HEK293 (cell line): ENCODE measurements at regions not wholly inside any gene's neighbourhood (a gene's known extent, or its start where the extent isn't known, plus 50 kb on each side); places are given as distances from the start of the nearest gene placed in this dataset.

Source experiments
- CTCF ChIA-PET: fragments of 350-600 bp; formaldehyde crosslinking; extraction: SDS; loops from one replicate; lab custom pipeline; 2021; ENCODE audit warnings: antibody characterized with exemption; lab: Yijun Ruan, JAX
- POLR2A ChIA-PET: fragments of 300-600 bp; formaldehyde crosslinking; extraction: SDS; loops from one replicate; lab custom pipeline; 2020; ENCODE audit warnings: antibody characterized with exemption, inconsistent platforms; lab: Yijun Ruan, JAX
- H3K27ac ChIP-seq: fragments of 200-500 bp; sonication (Bioruptor generic); 2 replicates; pipeline ENCODE4 v1.5.1; 2014; ENCODE audit warnings: low read depth, low read length, control low read depth, inconsistent platforms; ENCODE audit errors: extremely low read depth
- H3K36me3 ChIP-seq, 2 experiments: fragments of 200-500 bp in 1 of 2; sonication (Bioruptor generic) in 1 of 2; 1 replicate in 1 of 2; 2 replicates in 1 of 2; pipeline ENCODE4 v1.5.1; 2014 to 2017; ENCODE audit warnings: inconsistent platforms in 2 of 2, low read length in 2 of 2; ENCODE audit not compliant: control insufficient read depth in 2 of 2, insufficient read depth in 1 of 2
- H3K4me1 ChIP-seq: fragments of 200-500 bp; sonication (Bioruptor generic); 2 replicates; pipeline ENCODE4 v1.5.1; 2014; ENCODE audit warnings: mild to moderate bottlenecking, low read length, inconsistent platforms; ENCODE audit not compliant: control insufficient read depth, insufficient read depth
- H3K4me3 ChIP-seq: 2 replicates; pipeline ENCODE4 v1.5.1; 2011; ENCODE audit warnings: low read depth, mild to moderate bottlenecking, control low read depth, low read length, moderate library complexity
- H3K9me3 ChIP-seq: fragments of 200-500 bp; sonication (Bioruptor generic); 2 replicates; pipeline ENCODE4 v1.5.1; 2014; ENCODE audit warnings: low read depth, low read length, inconsistent platforms; ENCODE audit not compliant: control insufficient read depth, insufficient read depth
- BCL11B ChIP-seq: fragments of 450-650 bp; formaldehyde crosslinking; IDR thresholded peaks from 2 replicates; pipeline ENCODE4 v1.5.1; 2016; ENCODE audit warnings: low read depth, missing biosample characterization, missing genetic modification characterization
- KLF8 ChIP-seq: fragments of 450-650 bp; formaldehyde crosslinking; IDR thresholded peaks from 2 replicates; pipeline ENCODE4 v1.5.1; 2016; ENCODE audit warnings: missing biosample characterization, missing genetic modification characterization
- SP2 ChIP-seq: fragments of 450-650 bp; formaldehyde crosslinking; IDR thresholded peaks from 2 replicates; pipeline ENCODE4 v1.5.1; 2016; ENCODE audit warnings: missing biosample characterization, missing genetic modification characterization
- TCF7L2 ChIP-seq: IDR thresholded peaks from 2 replicates; pipeline ENCODE4 v1.6.1; 2011; ENCODE audit warnings: low read depth, mild to moderate bottlenecking, inconsistent platforms, low read length, moderate library complexity, borderline replicate concordance
- ZBTB1 ChIP-seq: fragments of 450-650 bp; formaldehyde crosslinking; IDR thresholded peaks from 2 replicates; pipeline ENCODE4 v1.5.1; 2016; ENCODE audit warnings: missing biosample characterization, missing genetic modification characterization
- ZBTB49 ChIP-seq: fragments of 450-650 bp; formaldehyde crosslinking; IDR thresholded peaks from 2 replicates; pipeline ENCODE4 v1.5.1; 2016; ENCODE audit warnings: missing biosample characterization, missing genetic modification characterization, low read depth
- ZBTB7A ChIP-seq: fragments of 450-650 bp; formaldehyde crosslinking; IDR thresholded peaks from 2 replicates; pipeline ENCODE4 v1.5.1; 2016; ENCODE audit warnings: low read depth, missing biosample characterization, missing genetic modification characterization
- ZEB2 ChIP-seq: fragments of 450-650 bp; formaldehyde crosslinking; IDR thresholded peaks from 2 replicates; pipeline ENCODE4 v1.5.1; 2016; ENCODE audit warnings: missing biosample characterization, missing genetic modification characterization
- ZFHX2 ChIP-seq: fragments of 450-650 bp; formaldehyde crosslinking; conservative IDR thresholded peaks from 2 replicates; pipeline ENCODE4 v1.5.1; 2016; ENCODE audit warnings: missing biosample characterization, missing genetic modification characterization
- ZNF114 ChIP-seq: fragments of 450-650 bp; formaldehyde crosslinking; IDR thresholded peaks from 2 replicates; pipeline ENCODE4 v1.5.0; 2017; ENCODE audit warnings: missing biosample characterization, missing genetic modification characterization
- ZNF148 ChIP-seq: fragments of 450-650 bp; formaldehyde crosslinking; IDR thresholded peaks from 2 replicates; pipeline ENCODE4 v1.5.0; 2017; ENCODE audit warnings: missing biosample characterization, missing genetic modification characterization, borderline replicate concordance
- ZNF169 ChIP-seq: fragments of 450-650 bp; formaldehyde crosslinking; IDR thresholded peaks from 2 replicates; pipeline ENCODE4 v1.5.1; 2016; ENCODE audit warnings: missing biosample characterization, missing genetic modification characterization
- ZNF23 ChIP-seq: fragments of 450-650 bp; formaldehyde crosslinking; IDR thresholded peaks from 2 replicates; pipeline ENCODE4 v1.5.1; 2016; ENCODE audit warnings: missing biosample characterization, missing genetic modification characterization, borderline replicate concordance
- ZNF391 ChIP-seq: fragments of 450-650 bp; formaldehyde crosslinking; IDR thresholded peaks from 2 replicates; pipeline ENCODE4 v1.5.1; 2016; ENCODE audit warnings: low read depth, missing biosample characterization, missing genetic modification characterization, borderline replicate concordance
- ZNF473 ChIP-seq: fragments of 450-650 bp; formaldehyde crosslinking; IDR thresholded peaks from 2 replicates; pipeline ENCODE4 v1.5.1; 2017; ENCODE audit warnings: missing biosample characterization, missing genetic modification characterization
- ZNF639 ChIP-seq: fragments of 450-650 bp; formaldehyde crosslinking; IDR thresholded peaks from 2 replicates; pipeline ENCODE4 v1.5.1; 2016; ENCODE audit warnings: missing biosample characterization, missing genetic modification characterization
- ZNF704 ChIP-seq: fragments of 450-650 bp; formaldehyde crosslinking; IDR thresholded peaks from 2 replicates; pipeline ENCODE4 v1.5.1; 2016; ENCODE audit warnings: missing biosample characterization, missing genetic modification characterization
- ZNF768 ChIP-seq: fragments of 450-650 bp; formaldehyde crosslinking; IDR thresholded peaks from 2 replicates; pipeline ENCODE4 v1.5.1; 2018; ENCODE audit warnings: missing biosample characterization, mild to moderate bottlenecking, missing genetic modification characterization
- ZNF837 ChIP-seq: fragments of 450-650 bp; formaldehyde crosslinking; IDR thresholded peaks from 2 replicates; pipeline ENCODE4 v1.5.1; 2016; ENCODE audit warnings: missing biosample characterization, missing genetic modification characterization

- Histone ChIP-seq H3K9me3 (no peaks in the 10 kb centered on the region), H3K4me1 (no peaks in the 10 kb centered on the region), H3K4me3 (no peak overlapping the region), H3K27ac (no peak overlapping the region), H3K36me3 (no peaks in the 10 kb centered on the region)
- no peak for TF ChIP-seq TCF7L2
- no peak for TF ChIP-seq ZEB2 (tag by site-specific recombination)
- no peak for TF ChIP-seq ZNF639 (tag by site-specific recombination)
- no peak for TF ChIP-seq ZNF148 (tag by site-specific recombination)
- no peak for TF ChIP-seq ZNF169 (tag by site-specific recombination)
- no peak for TF ChIP-seq ZNF837
- TF ChIP-seq ZBTB7A (tag by site-specific recombination): no peak
- no peak for TF ChIP-seq BCL11B (tag by site-specific recombination)
- no peak for TF ChIP-seq ZBTB49 (tag by site-specific recombination)
- no peak for TF ChIP-seq ZFHX2 (tag by site-specific recombination)
- TF ChIP-seq ZNF23 (tag by site-specific recombination): no peak
- no peak for TF ChIP-seq ZNF473
- no peak for TF ChIP-seq ZNF704 (tag by site-specific recombination)
- TF ChIP-seq ZNF391 (tag by site-specific recombination): no peak
- TF ChIP-seq ZNF114 (tag by site-specific recombination): no peak
- no peak for TF ChIP-seq ZBTB1
- TF ChIP-seq KLF8 (tag by site-specific recombination): no peak
- TF ChIP-seq ZNF768 (tag by site-specific recombination): no peak
- TF ChIP-seq SP2: no peak
- ChIA-PET CTCF (interaction anchor here (0.7 kb wide), 1 partner anchor 385 kb away, joined by 5 read pairs; no protein-coding TSS in a partner anchor), POLR2A (no interaction called here)
Measured at GRCh38 chr5:110038297-110038997, 348.7 kb downstream of the MAN2A1 start.
